HFFc6 (cell line): ENCODE measurements at regions not wholly inside any gene's neighbourhood (a gene's known extent, or its start where the extent isn't known, plus 50 kb on each side); places are given as distances from the start of the nearest gene placed in this dataset.

Experiments used
- DNase-seq: peaks from one replicate; pipeline ENCODE4 v3.0.0-alpha.2; 2018
- H3K27ac Mint-ChIP-seq: 2 replicates; pipeline ENCODE4 v1.8.0; 2020; ENCODE audit warnings: mild to moderate bottlenecking, mixed read lengths
- H3K27me3 Mint-ChIP-seq: 2 replicates; pipeline ENCODE4 v1.8.0; 2021; ENCODE audit warnings: mild to moderate bottlenecking, moderate library complexity, mixed read lengths; ENCODE audit not compliant: insufficient read depth
- H3K36me3 Mint-ChIP-seq: 2 replicates; pipeline ENCODE4 v1.8.0; 2021; ENCODE audit warnings: low read depth, mixed read lengths
- H3K4me1 Mint-ChIP-seq: 2 replicates; pipeline ENCODE4 v1.8.0; 2020; ENCODE audit warnings: low read depth, mixed read lengths
- H3K4me3 Mint-ChIP-seq: 2 replicates; pipeline ENCODE4 v1.8.0; 2020; ENCODE audit warnings: mild to moderate bottlenecking, moderate library complexity, mixed read lengths
- H3K9me3 Mint-ChIP-seq: 2 replicates; pipeline ENCODE4 v1.8.0; 2020; ENCODE audit warnings: mild to moderate bottlenecking, mixed read lengths
- CTCF ChIP-seq: fragments of 200-600 bp; sonication (generic); IDR thresholded peaks from 2 replicates; pipeline ENCODE4 v1.5.0; 2021; ENCODE audit warnings: antibody characterized with exemption, mild to moderate bottlenecking

DNA sequence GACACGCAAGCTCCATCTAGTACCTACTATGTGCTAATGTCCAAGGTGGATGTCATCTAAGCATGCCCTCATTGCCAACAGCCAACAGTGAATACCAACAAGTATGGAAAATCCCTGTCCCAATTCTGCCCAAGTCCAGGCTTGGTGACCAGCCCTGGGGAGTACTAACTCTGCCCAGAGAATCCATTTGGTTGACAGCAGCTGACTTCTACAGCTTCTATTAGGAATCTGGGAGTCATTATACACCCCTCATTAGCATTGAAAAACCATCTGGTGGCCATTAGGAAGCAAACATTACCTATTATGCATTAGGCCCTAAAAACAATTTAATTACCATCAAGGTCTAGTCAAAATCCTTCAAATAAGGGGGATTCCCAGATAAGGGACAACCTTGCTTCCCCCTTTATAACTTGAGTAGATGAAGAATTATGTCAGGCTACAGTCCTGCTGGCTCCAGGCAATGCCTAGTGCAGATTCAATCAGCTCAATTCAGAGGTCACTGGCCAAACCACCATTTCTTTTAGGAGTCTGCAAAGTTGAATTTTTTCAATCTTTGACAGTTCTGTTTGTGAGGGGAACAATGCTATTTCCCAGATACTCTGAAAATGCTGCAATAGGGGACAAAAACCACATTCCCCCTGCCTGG lies 228.0 kb upstream of the LDB2 start:
- Mint-ChIP-seq H3K4me1 (peaks cover 22% of the 10 kb centered on the region), H3K4me3 (no peak overlapping the region), H3K9me3 (no peaks in the 10 kb centered on the region), H3K27ac (no peak overlapping the region), H3K27me3 (no peaks in the 10 kb centered on the region), H3K36me3 (peaks cover 9% of the 10 kb centered on the region)
- DNase-seq: no peak
- TF ChIP-seq CTCF: no peak

DNA sequence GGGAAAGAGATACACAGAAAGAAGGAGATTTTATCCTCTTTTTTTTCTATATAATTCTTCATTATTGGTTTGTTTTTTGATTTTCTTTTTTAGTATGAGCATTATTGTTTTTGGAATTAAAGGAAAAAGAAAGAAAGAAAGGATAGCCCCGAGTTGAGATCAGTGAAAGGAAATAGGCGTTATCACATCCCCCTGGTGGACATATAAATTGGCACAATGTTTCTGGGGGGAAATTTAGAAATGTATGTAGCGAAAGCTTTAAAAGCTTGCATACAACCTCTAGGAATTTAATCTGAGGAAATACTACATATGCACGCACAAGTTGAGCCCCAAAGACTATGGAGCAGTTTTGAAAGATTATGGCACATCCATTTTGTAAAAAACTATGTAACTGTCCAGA lies 226.3 kb upstream of the LDB2 start:
- peak; percentile 70 for TF ChIP-seq CTCF
- no peak overlapping the region for H3K4me3 Mint-ChIP-seq
- peaks cover 34% of the 10 kb centered on the region for H3K4me1 Mint-ChIP-seq
- peaks cover 17% of the 10 kb centered on the region for H3K36me3 Mint-ChIP-seq
- no peaks in the 10 kb centered on the region for H3K27me3 Mint-ChIP-seq
- H3K9me3 Mint-ChIP-seq: peaks cover 14% of the 10 kb centered on the region; the same call in 1 of the 2 replicates
- no peak overlapping the region for H3K27ac Mint-ChIP-seq
- no peak for DNase-seq

DNA sequence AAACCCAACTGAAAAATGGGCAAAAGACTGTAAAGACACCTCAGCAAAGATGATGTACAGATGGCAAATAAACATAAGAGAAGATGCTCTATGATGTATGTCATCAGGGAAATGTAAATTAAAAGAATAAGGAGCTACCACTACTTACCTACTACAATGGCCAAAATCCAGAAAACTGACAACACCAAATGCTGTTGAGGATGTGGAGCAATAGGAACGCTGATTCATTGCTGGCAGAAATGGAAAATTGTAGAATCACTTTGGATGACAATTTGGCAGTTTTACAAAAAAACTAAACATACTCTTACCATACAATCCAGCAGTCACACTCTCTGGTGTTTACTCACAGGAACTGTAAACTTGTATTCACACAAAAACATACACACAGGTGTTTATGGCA lies 222.3 kb upstream of the LDB2 start:
- Mint-ChIP-seq H3K27me3 (no peaks in the 10 kb centered on the region), H3K27ac (no peak overlapping the region), H3K4me1 (peaks cover 27% of the 10 kb centered on the region), H3K9me3 (peaks cover 14% of the 10 kb centered on the region; the same call in 1 of the 2 replicates), H3K4me3 (no peak overlapping the region), H3K36me3 (peaks cover 21% of the 10 kb centered on the region)
- DNase-seq: no peak
- no peak for TF ChIP-seq CTCF

- no peak for TF ChIP-seq CTCF
- H3K9me3 Mint-ChIP-seq: peaks cover 14% of the 10 kb centered on the region; the same call in 1 of the 2 replicates
- H3K27me3 Mint-ChIP-seq: no peaks in the 10 kb centered on the region
- H3K36me3 Mint-ChIP-seq: peaks cover 21% of the 10 kb centered on the region
- H3K4me1 Mint-ChIP-seq: peaks cover 27% of the 10 kb centered on the region
- DNase-seq: no peak
- H3K27ac Mint-ChIP-seq: no peak overlapping the region
- H3K4me3 Mint-ChIP-seq: no peak overlapping the region
Measured at GRCh38 chr4:17117746-17118145, 219.3 kb upstream of the LDB2 start.

DNA sequence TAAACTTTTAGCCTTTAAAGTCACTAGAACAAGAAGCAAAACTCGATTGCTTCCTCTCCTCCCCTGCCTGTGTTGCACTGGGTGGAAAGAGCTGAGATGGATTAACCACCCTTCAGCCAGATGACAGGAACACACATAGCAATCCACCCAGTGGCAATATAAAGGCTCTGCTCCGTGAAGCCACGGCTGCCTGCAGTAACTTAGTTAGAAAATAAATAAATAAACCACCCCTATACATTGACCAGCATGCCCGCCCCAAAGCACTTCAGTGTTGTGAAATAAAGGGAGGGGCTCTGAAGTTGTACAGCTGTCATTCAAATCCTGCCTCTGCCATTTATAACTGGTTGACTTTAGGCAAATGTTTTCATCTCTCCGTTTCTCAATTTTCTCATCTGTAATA lies 217.1 kb upstream of the LDB2 start:
- Mint-ChIP-seq H3K4me1 (peaks cover 27% of the 10 kb centered on the region), H3K27me3 (no peaks in the 10 kb centered on the region), H3K27ac (no peak overlapping the region), H3K4me3 (no peak overlapping the region), H3K36me3 (peaks cover 10% of the 10 kb centered on the region), H3K9me3 (peaks cover 8% of the 10 kb centered on the region; the same call in 1 of the 2 replicates)
- TF ChIP-seq CTCF: no peak
- DNase-seq: no peak
